Ectodermal cell (in vitro differentiated cells): ENCODE measurements at regions not wholly inside any gene's neighbourhood (a gene's known extent, or its start where the extent isn't known, plus 50 kb on each side); places are given as distances from the start of the nearest gene placed in this dataset.
"Not testable (repeated sequence)": the region's sequence is repeated elsewhere in the genome, so short reads cannot be mapped to it uniquely, and the experiment has no call there.

Experiments
- H3K27ac ChIP-seq: 2 replicates; pipeline ENCODE4 v1.7.0; 2013; ENCODE audit warnings: mild to moderate bottlenecking, low read depth, low read length; ENCODE audit not compliant: insufficient read depth, poor library complexity, severe bottlenecking
- H3K27me3 ChIP-seq: 2 replicates; pipeline ENCODE4 v1.7.0; 2013; ENCODE audit warnings: mild to moderate bottlenecking, low read length; ENCODE audit not compliant: insufficient read depth, control insufficient read depth, poor library complexity, severe bottlenecking
- H3K36me3 ChIP-seq: one replicate; pipeline ENCODE4 v1.7.0; 2013; ENCODE audit warnings: low read length; ENCODE audit not compliant: control insufficient read depth, insufficient read depth
- H3K4me1 ChIP-seq: one replicate; pipeline ENCODE4 v1.7.0; 2013; ENCODE audit warnings: low read length; ENCODE audit not compliant: control insufficient read depth, insufficient read depth
- H3K4me3 ChIP-seq: 2 replicates; pipeline ENCODE4 v1.7.0; 2013; ENCODE audit warnings: low read depth, low read length, control low read depth; ENCODE audit not compliant: insufficient read depth
- H3K9me3 ChIP-seq: 2 replicates; pipeline ENCODE4 v1.7.0; 2013; ENCODE audit warnings: mild to moderate bottlenecking, low read length, moderate library complexity; ENCODE audit not compliant: control insufficient read depth
- WGBS, 2 experiments: methylation state at CpG; one replicate each; pipeline ENCODE4 v1.1.7; 2013; ENCODE audit warnings: missing lambda C conversion rate in 2 of 2; 5-methylcytosine and 5-hydroxymethylcytosine counted together

GRCh38 chr3:74001436-74001835 is 376.7 kb upstream of the PDZRN3 start:
- no peaks in the 10 kb centered on the region for H3K27me3 ChIP-seq
- no peak overlapping the region for H3K27ac ChIP-seq
- H3K4me3 ChIP-seq: no peak overlapping the region
- 94 to 100% methylated on average over 1 to 2 of the region's 2 CpGs for WGBS, 2 experiments
- H3K4me1 ChIP-seq: peaks cover 10% of the 10 kb centered on the region
- H3K9me3 ChIP-seq: no peaks in the 10 kb centered on the region
- H3K36me3 ChIP-seq: no peaks in the 10 kb centered on the region

GRCh38 chr3:74000725-74001124 is 376.0 kb upstream of the PDZRN3 start:
- Histone ChIP-seq H3K4me3 (no peak overlapping the region), H3K4me1 (peaks cover 10% of the 10 kb centered on the region), H3K9me3 (no peaks in the 10 kb centered on the region), H3K27ac (no peak overlapping the region), H3K36me3 (no peaks in the 10 kb centered on the region), H3K27me3 (no peaks in the 10 kb centered on the region)
- WGBS, 2 experiments: 87 to 100% methylated on average over 1 of the region's 1 CpG

GRCh38 chr3:73999501-73999900 is 374.8 kb upstream of the PDZRN3 start:
- Histone ChIP-seq H3K4me3 (no peak overlapping the region), H3K27ac (no peak overlapping the region), H3K9me3 (no peaks in the 10 kb centered on the region), H3K27me3 (no peaks in the 10 kb centered on the region), H3K4me1 (peaks cover 10% of the 10 kb centered on the region), H3K36me3 (no peaks in the 10 kb centered on the region)
- 96 to 100% methylated on average over 1 of the region's 1 CpG for WGBS, 2 experiments

- not testable (repeated sequence) for H3K9me3 ChIP-seq, H3K27me3 ChIP-seq
- 95 to 97% methylated on average over 19 of the region's 19 CpGs for WGBS, 2 experiments
These were observed 365.9 kb upstream of the PDZRN3 start for GRCh38 chr3:73990691-73991090.

GRCh38 chr3:73966733-73967132 is 342.0 kb upstream of the PDZRN3 start:
- no peaks in the 10 kb centered on the region for H3K9me3 ChIP-seq
- no peaks in the 10 kb centered on the region for H3K27me3 ChIP-seq
- no peak overlapping the region for H3K4me3 ChIP-seq
- 88 to 92% methylated on average over 4 of the region's 4 CpGs for WGBS, 2 experiments
- no peaks in the 10 kb centered on the region for H3K4me1 ChIP-seq
- no peak overlapping the region for H3K27ac ChIP-seq
- no peaks in the 10 kb centered on the region for H3K36me3 ChIP-seq

More at GRCh38 chr3:73990691-73991090, 365.9 kb upstream of the PDZRN3 start:
- H3K36me3 ChIP-seq, H3K4me3 ChIP-seq, H3K4me1 ChIP-seq, H3K27ac ChIP-seq: not testable (repeated sequence)

- Histone ChIP-seq H3K4me3 (no peak overlapping the region), H3K4me1 (no peaks in the 10 kb centered on the region), H3K9me3 (no peaks in the 10 kb centered on the region), H3K27me3 (no peaks in the 10 kb centered on the region), H3K36me3 (no peaks in the 10 kb centered on the region), H3K27ac (no peak overlapping the region)
- WGBS, 2 experiments: no CpG with 5 or more reads among the region's 1 CpG
These were observed 340.1 kb upstream of the PDZRN3 start for GRCh38 chr3:73964818-73965217.

- H3K9me3 ChIP-seq: no peaks in the 10 kb centered on the region
- H3K4me1 ChIP-seq: peaks cover 6% of the 10 kb centered on the region
- H3K27ac ChIP-seq: no peak overlapping the region
- 90 to 100% methylated on average over 2 of the region's 2 CpGs for WGBS, 2 experiments
- H3K27me3 ChIP-seq: no peaks in the 10 kb centered on the region
- no peak overlapping the region for H3K4me3 ChIP-seq
- no peaks in the 10 kb centered on the region for H3K36me3 ChIP-seq
These were observed 330.8 kb upstream of the PDZRN3 start for GRCh38 chr3:73955494-73956070.

- WGBS, 2 experiments: 84 to 88% methylated on average over 1 of the region's 1 CpG
- no peak overlapping the region for H3K27ac ChIP-seq
- H3K4me3 ChIP-seq: no peak overlapping the region
- H3K36me3 ChIP-seq: no peaks in the 10 kb centered on the region
- H3K27me3 ChIP-seq: no peaks in the 10 kb centered on the region
- peaks cover 6% of the 10 kb centered on the region for H3K4me1 ChIP-seq
- H3K9me3 ChIP-seq: no peaks in the 10 kb centered on the region
These were observed 329.8 kb upstream of the PDZRN3 start for GRCh38 chr3:73954506-73954905.

- no peaks in the 10 kb centered on the region for H3K9me3 ChIP-seq
- no peaks in the 10 kb centered on the region for H3K36me3 ChIP-seq
- H3K4me3 ChIP-seq: no peak overlapping the region
- 80% methylated on average over 1 of the region's 1 CpG; no CpG with 5 or more reads in 1 of the 2 experiments for WGBS, 2 experiments
- H3K27me3 ChIP-seq: no peaks in the 10 kb centered on the region
- H3K4me1 ChIP-seq: peaks cover 6% of the 10 kb centered on the region
- H3K27ac ChIP-seq: no peak overlapping the region
These were observed 328.0 kb upstream of the PDZRN3 start for GRCh38 chr3:73952781-73953180.

- no peak overlapping the region for H3K4me3 ChIP-seq
- H3K9me3 ChIP-seq: no peaks in the 10 kb centered on the region
- no peaks in the 10 kb centered on the region for H3K27me3 ChIP-seq
- no peaks in the 10 kb centered on the region for H3K36me3 ChIP-seq
- WGBS, 2 experiments: 89 to 90% methylated on average over 4 of the region's 4 CpGs
- H3K27ac ChIP-seq: no peak overlapping the region
- H3K4me1 ChIP-seq: peaks cover 6% of the 10 kb centered on the region
These were observed 326.3 kb upstream of the PDZRN3 start for GRCh38 chr3:73950865-73951558.
